ENCODE measurements at regions not wholly inside any gene's neighbourhood (a gene's known extent, or its start where the extent isn't known, plus 50 kb on each side); places are given as distances from the start of the nearest gene placed in this dataset.

GRCh38 chr1:25027822-25028586 is 97.9 kb upstream of the RUNX3 start:
- Histone ChIP-seq H2BK15ac (ENCODE audit: low read depth, poor library complexity, severe bottlenecking) (peak overlapping the region; percentile 8), H3K4me2 (ENCODE audit: low read length, poor library complexity, severe bottlenecking) (no peak overlapping the region), H3K18ac (ENCODE audit: low read depth in 1 of 2, low read length in 2 of 2) (no peak overlapping the region), H3K4me1 (ENCODE audit: control insufficient read depth, insufficient read depth, low read depth, low read length) (peaks cover 15% of the 10 kb centered on the region), H2BK5ac (ENCODE audit: low read depth, low read length, poor library complexity, severe bottlenecking) (no peak overlapping the region), H3K23ac (ENCODE audit: low read length in 2 of 2) (no peak overlapping the region), H3K36me3 (ENCODE audit: control insufficient read depth in 1 of 2, insufficient read depth in 2 of 2, low read depth in 1 of 2, low read length in 2 of 2) (no peaks in the 10 kb centered on the region), H3K27me3 (ENCODE audit: control insufficient read depth in 1 of 2, insufficient read depth in 1 of 2, low read length in 2 of 2) (peaks cover 8 to 88% of the 10 kb centered on the region in 2 experiments), H2AK5ac (ENCODE audit: low read length, severe bottlenecking) (no peak overlapping the region), H3K9ac (ENCODE audit: low read length) (no peak overlapping the region), H2AFZ (ENCODE audit: low read depth, low read length) (no peak overlapping the region), H4K91ac (ENCODE audit: low read length) (peak overlapping the region; percentile 35), H2BK120ac (ENCODE audit: low read depth, low read length) (no peak overlapping the region), H3K79me1 (replicated peaks; ENCODE audit: low read length, poor library complexity, severe bottlenecking) (no peaks in the 10 kb centered on the region), H3K4ac (ENCODE audit: low read depth in 1 of 2, low read length in 2 of 2) (no peak overlapping the region), H3K4me3 (ENCODE audit: insufficient read depth in 1 of 2, low read depth in 1 of 2, low read length in 2 of 2) (no peak overlapping the region), H3K27ac (ENCODE audit: low read length, poor library complexity, severe bottlenecking) (no peak overlapping the region), H2BK12ac (ENCODE audit: low read length in 2 of 2) (no peak overlapping the region), H4K8ac (ENCODE audit: low read length) (no peak overlapping the region), H3K9me3 (ENCODE audit: control insufficient read depth, low read length) (no peaks in the 10 kb centered on the region), H3K14ac (ENCODE audit: low read length in 2 of 2) (no peak overlapping the region)
- WGBS = 86% methylated on average over 13 of the region's 13 CpGs
- DNase-seq = no peak

DNA sequence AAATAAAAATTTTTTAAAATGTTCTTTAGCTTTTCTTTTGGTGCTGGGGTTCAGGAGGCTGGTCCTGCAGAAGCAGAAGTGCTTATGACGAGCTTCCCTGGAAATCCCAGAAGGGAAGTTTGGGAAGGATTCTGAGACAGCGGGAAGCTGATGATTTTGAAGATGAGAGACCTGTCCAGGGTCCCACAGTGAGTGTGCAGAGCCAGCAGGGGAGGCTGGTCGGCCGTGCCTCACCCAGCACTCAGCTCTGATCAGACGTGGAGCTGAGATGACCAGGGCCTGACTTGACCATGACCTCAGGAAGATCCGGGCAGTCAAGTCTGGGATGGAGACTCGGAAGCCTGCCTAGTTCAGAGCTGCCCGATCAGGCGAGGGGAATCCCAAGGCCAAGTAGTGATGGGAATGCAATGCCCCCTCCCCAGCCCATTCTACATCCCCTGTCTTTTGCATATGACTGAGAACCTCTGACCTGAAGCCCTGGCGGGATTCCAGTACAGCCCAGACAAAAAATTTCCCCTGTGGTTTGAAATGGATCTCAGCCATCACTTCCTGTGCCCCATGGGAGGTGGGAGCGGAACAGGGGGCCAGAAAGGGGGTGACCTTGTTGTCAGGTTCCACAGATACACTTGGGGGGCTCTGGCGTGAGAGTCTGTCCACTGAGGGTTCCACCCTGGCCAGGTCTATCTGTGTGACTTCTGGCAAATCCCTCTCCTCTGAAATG is 96.8 kb upstream of the RUNX3 start:
- Histone ChIP-seq H2BK12ac (ENCODE audit: low read length in 2 of 2) (peak overlapping the region in 1 of 2 experiments; percentile 25), H3K9ac (ENCODE audit: low read length) (no peak overlapping the region), H3K27me3 (ENCODE audit: control insufficient read depth in 1 of 2, insufficient read depth in 1 of 2, low read length in 2 of 2) (peaks cover 8 to 80% of the 10 kb centered on the region in 2 experiments), H4K91ac (ENCODE audit: low read length) (no peak overlapping the region), H3K18ac (ENCODE audit: low read depth in 1 of 2, low read length in 2 of 2) (peak overlapping the region in 1 of 2 experiments; percentile 19), H3K4me3 (ENCODE audit: insufficient read depth in 1 of 2, low read depth in 1 of 2, low read length in 2 of 2) (no peak overlapping the region), H3K4me1 (ENCODE audit: control insufficient read depth, insufficient read depth, low read depth, low read length) (peaks cover 21% of the 10 kb centered on the region), H3K9me3 (ENCODE audit: control insufficient read depth, low read length) (no peaks in the 10 kb centered on the region), H2AFZ (ENCODE audit: low read depth, low read length) (no peak overlapping the region), H3K4me2 (ENCODE audit: low read length, poor library complexity, severe bottlenecking) (no peak overlapping the region), H3K27ac (ENCODE audit: low read length, poor library complexity, severe bottlenecking) (no peak overlapping the region), H2BK15ac (ENCODE audit: low read depth, poor library complexity, severe bottlenecking) (no peak overlapping the region), H3K79me1 (replicated peaks; ENCODE audit: low read length, poor library complexity, severe bottlenecking) (no peaks in the 10 kb centered on the region), H3K14ac (ENCODE audit: low read length in 2 of 2) (no peak overlapping the region), H3K23ac (ENCODE audit: low read length in 2 of 2) (no peak overlapping the region), H4K8ac (ENCODE audit: low read length) (no peak overlapping the region), H2BK5ac (ENCODE audit: low read depth, low read length, poor library complexity, severe bottlenecking) (no peak overlapping the region), H3K4ac (ENCODE audit: low read depth in 1 of 2, low read length in 2 of 2) (no peak overlapping the region), H2AK5ac (ENCODE audit: low read length, severe bottlenecking) (no peak overlapping the region), H3K36me3 (ENCODE audit: control insufficient read depth in 1 of 2, insufficient read depth in 2 of 2, low read depth in 1 of 2, low read length in 2 of 2) (no peaks in the 10 kb centered on the region), H2BK120ac (ENCODE audit: low read depth, low read length) (no peak overlapping the region)
- 65% methylated on average over 12 of the region's 12 CpGs for WGBS
- DNase-seq = no peak

GRCh38 chr1:25026304-25026703 is 96.2 kb upstream of the RUNX3 start:
- Histone ChIP-seq H3K4ac (ENCODE audit: low read depth in 1 of 2, low read length in 2 of 2) (no peak overlapping the region), H3K4me1 (ENCODE audit: control insufficient read depth, insufficient read depth, low read depth, low read length) (peaks cover 23% of the 10 kb centered on the region), H3K9me3 (ENCODE audit: control insufficient read depth, low read length) (no peaks in the 10 kb centered on the region), H3K27me3 (ENCODE audit: control insufficient read depth in 1 of 2, insufficient read depth in 1 of 2, low read length in 2 of 2) (peaks cover 8 to 74% of the 10 kb centered on the region in 2 experiments), H2BK5ac (ENCODE audit: low read depth, low read length, poor library complexity, severe bottlenecking) (no peak overlapping the region), H3K14ac (ENCODE audit: low read length in 2 of 2) (no peak overlapping the region), H3K18ac (ENCODE audit: low read depth in 1 of 2, low read length in 2 of 2) (no peak overlapping the region), H2BK12ac (ENCODE audit: low read length in 2 of 2) (no peak overlapping the region), H3K4me3 (ENCODE audit: insufficient read depth in 1 of 2, low read depth in 1 of 2, low read length in 2 of 2) (no peak overlapping the region), H3K23ac (ENCODE audit: low read length in 2 of 2) (no peak overlapping the region), H2BK15ac (ENCODE audit: low read depth, poor library complexity, severe bottlenecking) (no peak overlapping the region), H3K79me1 (replicated peaks; ENCODE audit: low read length, poor library complexity, severe bottlenecking) (no peaks in the 10 kb centered on the region), H4K91ac (ENCODE audit: low read length) (no peak overlapping the region), H3K36me3 (ENCODE audit: control insufficient read depth in 1 of 2, insufficient read depth in 2 of 2, low read depth in 1 of 2, low read length in 2 of 2) (no peaks in the 10 kb centered on the region), H2BK120ac (ENCODE audit: low read depth, low read length) (no peak overlapping the region), H3K4me2 (ENCODE audit: low read length, poor library complexity, severe bottlenecking) (no peak overlapping the region), H4K8ac (ENCODE audit: low read length) (no peak overlapping the region), H2AK5ac (ENCODE audit: low read length, severe bottlenecking) (no peak overlapping the region), H3K9ac (ENCODE audit: low read length) (no peak overlapping the region), H3K27ac (ENCODE audit: low read length, poor library complexity, severe bottlenecking) (no peak overlapping the region), H2AFZ (ENCODE audit: low read depth, low read length) (no peak overlapping the region)
- no peak for DNase-seq
- 87% methylated on average over 4 of the region's 4 CpGs for WGBS

- H3K27me3 ChIP-seq (ENCODE audit: control insufficient read depth in 1 of 2, insufficient read depth in 1 of 2, low read length in 2 of 2) = peaks cover 8 to 67% of the 10 kb centered on the region in 2 experiments
- no peak overlapping the region for H3K27ac ChIP-seq (ENCODE audit: low read length, poor library complexity, severe bottlenecking)
- H2BK5ac ChIP-seq (ENCODE audit: low read depth, low read length, poor library complexity, severe bottlenecking) = no peak overlapping the region
- no peak overlapping the region for H4K8ac ChIP-seq (ENCODE audit: low read length)
- no peak overlapping the region for H2AK5ac ChIP-seq (ENCODE audit: low read length, severe bottlenecking)
- H4K91ac ChIP-seq (ENCODE audit: low read length) = peak overlapping the region; percentile 16
- H3K4me1 ChIP-seq (ENCODE audit: control insufficient read depth, insufficient read depth, low read depth, low read length) = peaks cover 25% of the 10 kb centered on the region
- peak overlapping the region in 1 of 2 experiments; percentile 6 for H3K4ac ChIP-seq (ENCODE audit: low read depth in 1 of 2, low read length in 2 of 2)
- H3K18ac ChIP-seq (ENCODE audit: low read depth in 1 of 2, low read length in 2 of 2) = peak overlapping the region in 1 of 2 experiments; percentile 62
- H3K9ac ChIP-seq (ENCODE audit: low read length) = no peak overlapping the region
- H3K4me2 ChIP-seq (ENCODE audit: low read length, poor library complexity, severe bottlenecking) = no peak overlapping the region
- no peaks in the 10 kb centered on the region for H3K79me1 ChIP-seq (replicated peaks; ENCODE audit: low read length, poor library complexity, severe bottlenecking)
- H3K14ac ChIP-seq (ENCODE audit: low read length in 2 of 2) = peak overlapping the region in 1 of 2 experiments; percentile 76
- H2BK120ac ChIP-seq (ENCODE audit: low read depth, low read length) = no peak overlapping the region
- no peak for DNase-seq
- H2BK12ac ChIP-seq (ENCODE audit: low read length in 2 of 2) = peak overlapping the region in 1 of 2 experiments; percentile 87
- H3K9me3 ChIP-seq (ENCODE audit: control insufficient read depth, low read length) = no peaks in the 10 kb centered on the region
- 93% methylated on average over 13 of the region's 15 CpGs for WGBS
- no peaks in the 10 kb centered on the region for H3K36me3 ChIP-seq (ENCODE audit: control insufficient read depth in 1 of 2, insufficient read depth in 2 of 2, low read depth in 1 of 2, low read length in 2 of 2)
- no peak overlapping the region for H3K4me3 ChIP-seq (ENCODE audit: insufficient read depth in 1 of 2, low read depth in 1 of 2, low read length in 2 of 2)
- no peak overlapping the region for H3K23ac ChIP-seq (ENCODE audit: low read length in 2 of 2)
- H2BK15ac ChIP-seq (ENCODE audit: low read depth, poor library complexity, severe bottlenecking) = no peak overlapping the region
- no peak overlapping the region for H2AFZ ChIP-seq (ENCODE audit: low read depth, low read length)
Observed at GRCh38 chr1:25024615-25025350, 94.7 kb upstream of the RUNX3 start.

Data from mesenchymal stem cell (in vitro differentiated cells and primary cell).